ENCODE measurements at regions not wholly inside any gene's neighbourhood (a gene's known extent, or its start where the extent isn't known, plus 50 kb on each side); places are given as distances from the start of the nearest gene placed in this dataset.

- DNase-seq: no peak
These were observed 202.9 kb downstream of the NXNL2 start for GRCh38 chr9:88737876-88738275.

GRCh38 chr9:88738709-88739108 lies 203.7 kb downstream of the NXNL2 start:
- no peak for DNase-seq

- no peak for DNase-seq
These were observed 204.4 kb downstream of the NXNL2 start for GRCh38 chr9:88739373-88739772.

GRCh38 chr9:88740844-88741243 lies 205.9 kb downstream of the NXNL2 start:
- DNase-seq: no peak

- DNase-seq: no peak
These were observed 206.4 kb downstream of the NXNL2 start for GRCh38 chr9:88741335-88741734.

- DNase-seq: peak; percentile 74
These were observed 207.5 kb downstream of the NXNL2 start for GRCh38 chr9:88742483-88742882.

- DNase-seq: no peak
These were observed 207.9 kb downstream of the NXNL2 start for GRCh38 chr9:88742905-88743304.

GRCh38 chr9:88745276-88746001 lies 210.5 kb downstream of the NXNL2 start:
- DNase-seq: no peak

GRCh38 chr9:88746029-88746742 lies 211.2 kb downstream of the NXNL2 start:
- peak; percentile 69 for DNase-seq

GRCh38 chr9:88746743-88747398 lies 211.9 kb downstream of the NXNL2 start:
- DNase-seq: no peak

GRCh38 chr9:88747768-88748167 lies 212.8 kb downstream of the NXNL2 start:
- DNase-seq: no peak

- DNase-seq: peak; percentile 67
These were observed 213.7 kb downstream of the NXNL2 start for GRCh38 chr9:88748566-88749261.

GRCh38 chr9:88749420-88749819 lies 214.4 kb downstream of the NXNL2 start:
- DNase-seq: no peak

GRCh38 chr9:88750832-88751360 lies 215.9 kb downstream of the NXNL2 start:
- DNase-seq: no peak

- DNase-seq: no peak
These were observed 216.8 kb downstream of the NXNL2 start for GRCh38 chr9:88751781-88752180.

- peak; percentile 89 for DNase-seq
These were observed 218.9 kb downstream of the NXNL2 start for GRCh38 chr9:88753691-88754367.

- DNase-seq: no peak
These were observed 219.5 kb downstream of the NXNL2 start for GRCh38 chr9:88754452-88754851.

GRCh38 chr9:88754886-88755285 lies 219.9 kb downstream of the NXNL2 start:
- no peak for DNase-seq

GRCh38 chr9:88757406-88758010 lies 222.5 kb downstream of the NXNL2 start:
- DNase-seq: no peak

- DNase-seq: no peak
These were observed 224.4 kb downstream of the NXNL2 start for GRCh38 chr9:88759364-88759763.

- no peak for DNase-seq
These were observed 224.3 kb upstream of the S1PR3 start for GRCh38 chr9:88766778-88767503.

GRCh38 chr9:88767504-88767790 lies 223.8 kb upstream of the S1PR3 start:
- no peak for DNase-seq

All from right hindlimb (tissue), 1 donor.